ENCODE measurements at regions not wholly inside any gene's neighbourhood (a gene's known extent, or its start where the extent isn't known, plus 50 kb on each side); places are given as distances from the start of the nearest gene placed in this dataset.

- no TSS peak for BruUV-seq (replicated peaks)
- Histone ChIP-seq H3K4me3 (replicated peaks in 1 of 3; ENCODE audit: insufficient read depth in 1 of 3, low read depth in 2 of 3, low read length in 3 of 3) (no peak overlapping the region), H3K27ac (ENCODE audit: extremely low read length, insufficient read depth, low read length) (no peak overlapping the region), H3K79me2 (ENCODE audit: insufficient read depth, low read length) (no peaks in the 10 kb centered on the region), H4K20me1 (ENCODE audit: insufficient read depth, low read length) (no peaks in the 10 kb centered on the region), H3K4me1 (ENCODE audit: insufficient read depth, low read length) (no peaks in the 10 kb centered on the region), H3K9me3 (ENCODE audit: low read length) (peaks cover 42% of the 10 kb centered on the region), H3K36me3 (replicated peaks in 1 of 2; ENCODE audit: control insufficient read depth in 1 of 2, insufficient read depth in 2 of 2, low read length in 2 of 2) (no peaks in the 10 kb centered on the region), H3K9ac (ENCODE audit: insufficient read depth, low read depth, low read length) (no peak overlapping the region), H3K4me2 (ENCODE audit: low read depth, low read length) (no peak overlapping the region), H2AFZ (ENCODE audit: low read length) (no peak overlapping the region), H3K27me3 (ENCODE audit: control insufficient read depth in 1 of 2, insufficient read depth in 2 of 2, low read length in 2 of 2) (no peaks in the 10 kb centered on the region)
- ChIA-PET POLR2A (no interaction called here), CTCF (ENCODE audit: low intra/inter-chr PET ratio, low total read pairs) (no interaction called here)
- ATAC-seq: no peak
- no peak for DNase-seq (ENCODE audit: low spot score)
- in situ Hi-C loops (cut with HindIII; ENCODE audit: extremely low pct_ligation_motif_present, low pct_unique_long_range_greater_than_20kb) (no loop called here), intact Hi-C loops (cut with micrococcal nuclease; ENCODE audit: unreplicated experiment) (no loop called here)
- 54% methylated on average over 2 of the region's 2 CpGs for WGBS (ENCODE audit: low lambda C conversion rate)
- no peak for TF ChIP-seq TAF15 (IDR thresholded peaks at IDR 0.05; ENCODE audit: low read depth, low read length, poor library complexity, severe bottlenecking)
- TF ChIP-seq ZNF619 (CRISPR knock-in tag; IDR thresholded peaks at IDR 0.05): no peak
- no peak for TF ChIP-seq ZMYM2 (CRISPR knock-in tag; IDR thresholded peaks at IDR 0.05)
- no peak for TF ChIP-seq NFE2L2 (IDR thresholded peaks at IDR 0.05; ENCODE audit: low read length)
- TF ChIP-seq ZNF513 (CRISPR knock-in tag; conservative IDR thresholded peaks at IDR 0.05): no peak
- no peak for TF ChIP-seq ZNF33B (CRISPR knock-in tag; IDR thresholded peaks at IDR 0.05)
- no peak for TF ChIP-seq HMG20A (CRISPR knock-in tag; IDR thresholded peaks at IDR 0.05; ENCODE audit: borderline replicate concordance)
- TF ChIP-seq NCOA5 (CRISPR knock-in tag; IDR thresholded peaks at IDR 0.05): no peak
- no peak for TF ChIP-seq SIN3B (IDR thresholded peaks at IDR 0.05; ENCODE audit: low read length)
- no peak for TF ChIP-seq RNF219 (CRISPR knock-in tag; IDR thresholded peaks at IDR 0.05)
- no peak for TF ChIP-seq FIP1L1 (IDR thresholded peaks at IDR 0.05; ENCODE audit: borderline replicate concordance, insufficient read depth, low read depth, low read length)
- no peak for TF ChIP-seq CEBPB (IDR thresholded peaks at IDR 0.05; ENCODE audit: borderline replicate concordance, low read depth, low read length)
- no peak for TF ChIP-seq ZNF747 (CRISPR knock-in tag; IDR thresholded peaks at IDR 0.05; ENCODE audit: borderline replicate concordance)
- no peak for TF ChIP-seq ZBTB10 (CRISPR knock-in tag; IDR thresholded peaks at IDR 0.05; ENCODE audit: borderline replicate concordance)
- FAIRE-seq: no peak
Measured at GRCh38 chr16:65446427-65446826, 324.6 kb upstream of the CDH11 start.
